Left ventricle myocardium inferior (tissue), 1 donor: ENCODE measurements at regions not wholly inside any gene's neighbourhood (a gene's known extent, or its start where the extent isn't known, plus 50 kb on each side); places are given as distances from the start of the nearest gene placed in this dataset.
A peak's percentile ranks its signal among the peaks of the same experiment; 100 is the strongest.

Source experiments
- DNase-seq: peaks from one replicate; pipeline ENCODE4 v3.0.0-alpha.2; 2020
- H3K27ac ChIP-seq: fragments of 200-600 bp; replicated peaks from 2 replicates; pipeline ENCODE4 v1.8.0; 2021
- H3K27me3 ChIP-seq: fragments of 200-600 bp; 2 replicates; pipeline ENCODE4 v1.8.0; 2021; ENCODE audit warnings: low read depth
- H3K36me3 ChIP-seq: fragments of 200-600 bp; 2 replicates; pipeline ENCODE4 v1.8.0; 2021
- H3K4me1 ChIP-seq: fragments of 200-600 bp; 2 replicates; pipeline ENCODE4 v1.8.0; 2021
- H3K4me3 ChIP-seq: fragments of 200-600 bp; 2 replicates; pipeline ENCODE4 v1.8.0; 2021; ENCODE audit warnings: mild to moderate bottlenecking, moderate library complexity
- H3K9me3 ChIP-seq: fragments of 200-600 bp; replicated peaks from 2 replicates; pipeline ENCODE4 v1.8.0; 2021
- CTCF ChIP-seq: fragments of 200-600 bp; IDR thresholded peaks from 2 replicates; pipeline ENCODE4 v1.8.0; 2021; ENCODE audit warnings: antibody characterized with exemption, mild to moderate bottlenecking, borderline replicate concordance
- intact Hi-C: fragments of 100-400 bp; cut with micrococcal nuclease; formaldehyde crosslinking; loops from one replicate; pipeline ENCODE4 v1.11.0; 2022
- donor health status: DM: no; HTN: yes; CAD: no; lungs with severe emphysema.

GRCh38 chr6:235763-236360 is 56.4 kb upstream of the DUSP22 start:
- Histone ChIP-seq H3K9me3 (no peaks in the 10 kb centered on the region), H3K27ac (peak overlapping the region; percentile 57), H3K36me3 (no peaks in the 10 kb centered on the region), H3K27me3 (peaks cover 11% of the 10 kb centered on the region), H3K4me1 (peaks cover 6% of the 10 kb centered on the region), H3K4me3 (peak overlapping the region; percentile 53)
- no peak for TF ChIP-seq CTCF
- intact Hi-C loops, result no loop called here
- no peak for DNase-seq

- Histone ChIP-seq H3K9me3 (no peaks in the 10 kb centered on the region), H3K4me3 (peak overlapping the region; percentile 53), H3K36me3 (no peaks in the 10 kb centered on the region), H3K27me3 (peaks cover 18% of the 10 kb centered on the region), H3K4me1 (peaks cover 6% of the 10 kb centered on the region), H3K27ac (peak overlapping the region; percentile 57)
- intact Hi-C loops, result no loop called here
- no peak for TF ChIP-seq CTCF
- no peak for DNase-seq
Measured at GRCh38 chr6:236519-236918, 55.8 kb upstream of the DUSP22 start.

DNA sequence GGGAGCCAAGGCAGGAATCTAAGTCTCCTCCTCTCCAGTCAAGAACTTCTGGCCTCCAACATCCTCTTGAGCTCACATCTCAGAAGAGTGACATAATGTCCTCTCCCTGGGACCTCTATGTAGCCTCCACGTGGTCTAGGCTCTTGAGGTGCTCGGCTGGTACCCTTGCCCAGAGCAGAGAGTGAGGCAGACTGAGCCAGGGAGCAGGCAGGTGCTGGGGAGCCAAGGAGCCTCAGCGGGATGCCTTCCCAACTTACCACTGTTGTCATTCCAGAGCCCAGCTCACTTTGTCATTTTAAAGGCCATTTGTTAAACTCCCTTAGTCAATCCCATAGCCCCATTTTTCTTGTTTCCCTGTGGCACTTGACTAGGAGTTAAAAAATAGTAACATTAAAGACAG is 52.1 kb upstream of the DUSP22 start:
- Histone ChIP-seq H3K27me3 (peaks cover 42% of the 10 kb centered on the region), H3K4me1 (peaks cover 6% of the 10 kb centered on the region), H3K27ac (no peak overlapping the region), H3K4me3 (no peak overlapping the region), H3K36me3 (no peaks in the 10 kb centered on the region), H3K9me3 (peaks cover 14% of the 10 kb centered on the region)
- intact Hi-C loops, result no loop called here
- DNase-seq, result no peak
- TF ChIP-seq CTCF, result no peak

GRCh38 chr6:241336-241865 is 50.9 kb upstream of the DUSP22 start:
- Histone ChIP-seq H3K27me3 (peaks cover 42% of the 10 kb centered on the region), H3K27ac (no peak overlapping the region), H3K4me1 (no peaks in the 10 kb centered on the region), H3K9me3 (peaks cover 14% of the 10 kb centered on the region), H3K4me3 (no peak overlapping the region), H3K36me3 (no peaks in the 10 kb centered on the region)
- intact Hi-C loops, result no loop called here
- TF ChIP-seq CTCF, result no peak
- DNase-seq, result no peak
